Activated CD8-positive, alpha-beta memory T cell treated with anti-CD3 and anti-CD28 coated beads, Interleukin-2, amount 50 U/mL, for 24 hours (primary cell): ENCODE measurements at regions not wholly inside any gene's neighbourhood (a gene's known extent, or its start where the extent isn't known, plus 50 kb on each side); places are given as distances from the start of the nearest gene placed in this dataset.

ENCODE experiments used
- DNase-seq: peaks from one replicate; pipeline ENCODE4 v3.0.0-alpha.2; 2020; ENCODE audit errors: extremely low read depth

GRCh38 chr2:220219371-220219770 lies 591.9 kb downstream of the SLC4A3 start:
- DNase-seq: no peak

GRCh38 chr2:220220009-220220408 lies 592.6 kb downstream of the SLC4A3 start:
- no peak for DNase-seq

- no peak for DNase-seq
Observed at GRCh38 chr2:220221992-220222391, 594.6 kb downstream of the SLC4A3 start.

GRCh38 chr2:220224691-220225543 lies 597.5 kb downstream of the SLC4A3 start:
- DNase-seq: no peak

- no peak for DNase-seq
Observed at GRCh38 chr2:220226076-220226475, 598.6 kb downstream of the SLC4A3 start.

GRCh38 chr2:220226546-220226945 lies 599.1 kb downstream of the SLC4A3 start:
- DNase-seq: no peak

- no peak for DNase-seq
Observed at GRCh38 chr2:220227266-220227920, 600.0 kb downstream of the SLC4A3 start.

- DNase-seq: no peak
Observed at GRCh38 chr2:220228310-220229006, 601.0 kb downstream of the SLC4A3 start.

- no peak for DNase-seq
Observed at GRCh38 chr2:220240641-220241040, 613.2 kb downstream of the SLC4A3 start.

GRCh38 chr2:220241423-220241822 lies 614.0 kb downstream of the SLC4A3 start:
- no peak for DNase-seq

GRCh38 chr2:220243571-220243970 lies 616.1 kb downstream of the SLC4A3 start:
- DNase-seq: no peak

- no peak for DNase-seq
Observed at GRCh38 chr2:220246386-220246785, 619.0 kb downstream of the SLC4A3 start.

- DNase-seq: no peak
Observed at GRCh38 chr2:220247588-220248350, 620.3 kb downstream of the SLC4A3 start.

GRCh38 chr2:220259662-220260061 lies 632.2 kb downstream of the SLC4A3 start:
- DNase-seq: no peak

GRCh38 chr2:220263300-220263699 lies 635.9 kb downstream of the SLC4A3 start:
- no peak for DNase-seq

- no peak for DNase-seq
Observed at GRCh38 chr2:220269367-220269766, 641.9 kb downstream of the SLC4A3 start.

GRCh38 chr2:220270481-220271070 lies 643.1 kb downstream of the SLC4A3 start:
- no peak for DNase-seq

GRCh38 chr2:220272656-220273055 lies 645.2 kb downstream of the SLC4A3 start:
- no peak for DNase-seq

- no peak for DNase-seq
Observed at GRCh38 chr2:220273082-220273481, 645.7 kb downstream of the SLC4A3 start.

GRCh38 chr2:220275454-220275853 lies 648.0 kb downstream of the SLC4A3 start:
- DNase-seq: no peak

GRCh38 chr2:220276741-220277444 lies 649.5 kb downstream of the SLC4A3 start:
- DNase-seq: no peak
